ENCODE measurements at regions not wholly inside any gene's neighbourhood (a gene's known extent, or its start where the extent isn't known, plus 50 kb on each side); places are given as distances from the start of the nearest gene placed in this dataset.

DNA sequence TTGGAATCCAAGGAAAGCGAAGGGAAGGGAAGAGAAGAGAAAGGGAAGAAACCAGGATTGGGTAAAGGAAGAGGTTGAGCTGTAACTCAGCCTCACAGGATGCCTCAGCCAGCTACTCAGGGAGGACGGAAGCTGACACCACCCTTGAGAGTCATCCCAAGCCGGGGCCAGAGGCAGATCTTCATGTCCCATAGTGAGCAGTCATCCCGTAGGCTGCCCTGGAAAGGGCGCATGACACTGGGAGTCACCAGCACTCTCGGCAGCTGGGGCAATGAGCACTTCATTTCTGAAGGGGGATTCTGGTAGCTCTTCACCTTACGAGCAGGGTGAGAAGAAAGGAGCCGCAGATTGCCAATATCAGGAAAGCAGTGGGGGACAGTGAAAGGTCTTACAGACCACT is 60.1 kb upstream of the PCSK6 start:
- H3K9me3 Mint-ChIP-seq, result 0 out of 5 replicates have a peak, but pooled peaks cover 0 to 2% of the 10 kb centered on the region in 2 experiments
- no peaks in the 10 kb centered on the region for H3K79me1 ChIP-seq (ENCODE audit: insufficient read depth, low read depth, low read length, poor library complexity, severe bottlenecking)
- no CpG with 5 or more reads among the region's 8 CpGs for WGBS (ENCODE audit: extremely low coverage, insufficient read length, low lambda C conversion rate)
- peaks cover 2% of the 10 kb centered on the region for H4K20me1 ChIP-seq (ENCODE audit: control insufficient read depth, insufficient read depth, insufficient read length)
- H3K4me3 Mint-ChIP-seq, result no peak overlapping the region
- H3K4me2 ChIP-seq (ENCODE audit: insufficient read depth, insufficient read length, low read length), result no peak overlapping the region
- H3K9ac ChIP-seq (ENCODE audit: extremely low read depth, insufficient read length, low read length), result no peak overlapping the region
- H3K36me3 Mint-ChIP-seq (ENCODE audit: insufficient read depth in 1 of 3, low read depth in 3 of 3), result no peaks in the 10 kb centered on the region
- no peak overlapping the region for H3K18ac ChIP-seq (ENCODE audit: insufficient read length, low read depth, low read length)
- H3K27ac ChIP-seq (ENCODE audit: insufficient read length, low read depth, low read length), result no peak overlapping the region
- no peak overlapping the region for H3T11ph ChIP-seq (ENCODE audit: low read length)
- H3K56ac ChIP-seq (ENCODE audit: insufficient read length, low read depth, low read length), result no peak overlapping the region
- H3K27ac Mint-ChIP-seq, result no peak overlapping the region
- H4K5ac ChIP-seq (ENCODE audit: insufficient read length, low read depth, low read length), result no peak overlapping the region
- H2BK12ac ChIP-seq (ENCODE audit: insufficient read length, low read depth, low read length), result no peak overlapping the region
- H2AFZ ChIP-seq (ENCODE audit: low read length), result no peak overlapping the region
- TF ChIP-seq, protein P1, sequence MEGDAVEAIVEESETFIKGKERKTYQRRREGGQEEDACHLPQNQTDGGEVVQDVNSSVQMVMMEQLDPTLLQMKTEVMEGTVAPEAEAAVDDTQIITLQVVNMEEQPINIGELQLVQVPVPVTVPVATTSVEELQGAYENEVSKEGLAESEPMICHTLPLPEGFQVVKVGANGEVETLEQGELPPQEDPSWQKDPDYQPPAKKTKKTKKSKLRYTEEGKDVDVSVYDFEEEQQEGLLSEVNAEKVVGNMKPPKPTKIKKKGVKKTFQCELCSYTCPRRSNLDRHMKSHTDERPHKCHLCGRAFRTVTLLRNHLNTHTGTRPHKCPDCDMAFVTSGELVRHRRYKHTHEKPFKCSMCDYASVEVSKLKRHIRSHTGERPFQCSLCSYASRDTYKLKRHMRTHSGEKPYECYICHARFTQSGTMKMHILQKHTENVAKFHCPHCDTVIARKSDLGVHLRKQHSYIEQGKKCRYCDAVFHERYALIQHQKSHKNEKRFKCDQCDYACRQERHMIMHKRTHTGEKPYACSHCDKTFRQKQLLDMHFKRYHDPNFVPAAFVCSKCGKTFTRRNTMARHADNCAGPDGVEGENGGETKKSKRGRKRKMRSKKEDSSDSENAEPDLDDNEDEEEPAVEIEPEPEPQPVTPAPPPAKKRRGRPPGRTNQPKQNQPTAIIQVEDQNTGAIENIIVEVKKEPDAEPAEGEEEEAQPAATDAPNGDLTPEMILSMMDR (conservative IDR thresholded peaks at IDR 0.05), result no peak
- H4K8ac ChIP-seq (replicated peaks; ENCODE audit: insufficient read length, low read depth, low read length), result no peak overlapping the region
- no peak overlapping the region for H3K4ac ChIP-seq (ENCODE audit: low read depth, low read length)
- H3K23me2 ChIP-seq (ENCODE audit: insufficient read length, low read depth, low read length, poor library complexity, severe bottlenecking), result no peaks in the 10 kb centered on the region
- H3K79me2 ChIP-seq (ENCODE audit: insufficient read depth, low read length), result no peaks in the 10 kb centered on the region
- peaks cover 23% of the 10 kb centered on the region for H3K27me3 Mint-ChIP-seq (ENCODE audit: low read depth)
- H3K14ac ChIP-seq (ENCODE audit: insufficient read depth, low read length), result no peak overlapping the region
- no peak overlapping the region for H2BK5ac ChIP-seq (ENCODE audit: insufficient read length, low read length)
- no peak overlapping the region for H2BK120ac ChIP-seq (ENCODE audit: low read depth, low read length, poor library complexity, severe bottlenecking)
- no peak overlapping the region for H2BK20ac ChIP-seq (ENCODE audit: low read depth, low read length, poor library complexity, severe bottlenecking)
- no peak overlapping the region for H4K91ac ChIP-seq (ENCODE audit: insufficient read length, low read depth, low read length)
- peaks cover 6 to 7% of the 10 kb centered on the region in 2 experiments for H3K4me1 Mint-ChIP-seq
- H3K27me3 ChIP-seq (ENCODE audit: insufficient read depth, low read length), result no peaks in the 10 kb centered on the region
- H3K23ac ChIP-seq (ENCODE audit: insufficient read length, low read depth, low read length), result no peak overlapping the region
- DNase-seq, result no peak
- no peak overlapping the region for H2AK5ac ChIP-seq (ENCODE audit: insufficient read length, low read length)
- H2BK15ac ChIP-seq (ENCODE audit: low read depth, low read length), result no peak overlapping the region
- no peaks in the 10 kb centered on the region for H3K9me3 ChIP-seq (ENCODE audit: control insufficient read depth, low read depth, low read length)
- H3K4me1 ChIP-seq (ENCODE audit: insufficient read depth, low read length), result no peaks in the 10 kb centered on the region

Data from H9 (cell line).